ENCODE measurements at regions not wholly inside any gene's neighbourhood (a gene's known extent, or its start where the extent isn't known, plus 50 kb on each side); places are given as distances from the start of the nearest gene placed in this dataset.

DNA sequence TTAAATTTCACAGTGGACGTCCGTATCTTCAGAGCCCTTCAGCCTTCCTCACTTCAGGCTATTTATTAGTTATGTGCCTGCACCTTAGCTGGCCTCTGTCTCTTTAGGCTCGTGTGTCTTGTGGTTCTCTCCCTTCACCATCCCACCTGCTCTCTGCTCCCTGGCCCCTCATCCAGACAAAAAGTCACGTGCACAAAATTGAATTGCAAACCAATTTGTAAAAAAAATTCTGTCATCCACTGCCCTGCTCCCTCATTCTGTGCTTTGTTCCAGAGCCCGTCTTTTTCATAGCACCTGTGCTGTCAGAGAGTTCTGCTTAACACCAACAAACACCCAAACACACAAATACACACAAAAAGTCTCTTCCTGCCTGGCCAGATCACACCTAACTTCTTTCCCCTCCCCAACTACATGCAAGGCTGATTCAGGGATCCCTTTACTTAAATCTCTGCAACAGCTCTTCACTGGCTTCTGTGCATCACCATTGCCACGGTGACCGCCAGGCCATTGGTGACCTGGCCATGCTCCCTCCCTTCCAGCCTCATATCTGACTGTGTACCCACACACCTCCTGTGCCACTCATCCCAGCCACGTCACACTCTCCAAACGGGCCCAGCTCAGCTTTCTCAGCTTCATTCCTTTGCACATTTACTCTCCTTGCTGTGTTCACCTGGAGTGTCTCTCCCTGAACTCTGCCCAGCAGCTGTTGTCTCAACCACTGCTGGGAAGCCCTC is 205.7 kb downstream of the TTC8 start:
- TF ChIP-seq, protein P1, sequence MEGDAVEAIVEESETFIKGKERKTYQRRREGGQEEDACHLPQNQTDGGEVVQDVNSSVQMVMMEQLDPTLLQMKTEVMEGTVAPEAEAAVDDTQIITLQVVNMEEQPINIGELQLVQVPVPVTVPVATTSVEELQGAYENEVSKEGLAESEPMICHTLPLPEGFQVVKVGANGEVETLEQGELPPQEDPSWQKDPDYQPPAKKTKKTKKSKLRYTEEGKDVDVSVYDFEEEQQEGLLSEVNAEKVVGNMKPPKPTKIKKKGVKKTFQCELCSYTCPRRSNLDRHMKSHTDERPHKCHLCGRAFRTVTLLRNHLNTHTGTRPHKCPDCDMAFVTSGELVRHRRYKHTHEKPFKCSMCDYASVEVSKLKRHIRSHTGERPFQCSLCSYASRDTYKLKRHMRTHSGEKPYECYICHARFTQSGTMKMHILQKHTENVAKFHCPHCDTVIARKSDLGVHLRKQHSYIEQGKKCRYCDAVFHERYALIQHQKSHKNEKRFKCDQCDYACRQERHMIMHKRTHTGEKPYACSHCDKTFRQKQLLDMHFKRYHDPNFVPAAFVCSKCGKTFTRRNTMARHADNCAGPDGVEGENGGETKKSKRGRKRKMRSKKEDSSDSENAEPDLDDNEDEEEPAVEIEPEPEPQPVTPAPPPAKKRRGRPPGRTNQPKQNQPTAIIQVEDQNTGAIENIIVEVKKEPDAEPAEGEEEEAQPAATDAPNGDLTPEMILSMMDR (IDR thresholded peaks at IDR 0.05), result no peak
- TF ChIP-seq POLR2A (IDR thresholded peaks at IDR 0.05), result no peak
- no peak for TF ChIP-seq EP300 (IDR thresholded peaks at IDR 0.05)
- TF ChIP-seq POLR2AphosphoS5 (IDR thresholded peaks at IDR 0.05), result no peak

Measured in suprapubic skin (tissue), 4 donors.